CD4-positive, alpha-beta T cell treated with Interleukin-4 for 1 hour (primary cell): ENCODE measurements at regions not wholly inside any gene's neighbourhood (a gene's known extent, or its start where the extent isn't known, plus 50 kb on each side); places are given as distances from the start of the nearest gene placed in this dataset.

Source experiments
- DNase-seq, 2 donors: peaks; one replicate each; pipeline ENCODE4 v3.0.0-alpha.2; 2020 to 2022

GRCh38 chr1:34415140-34415539 is 238.4 kb downstream of the C1orf94 start:
- DNase-seq = no peak

DNA sequence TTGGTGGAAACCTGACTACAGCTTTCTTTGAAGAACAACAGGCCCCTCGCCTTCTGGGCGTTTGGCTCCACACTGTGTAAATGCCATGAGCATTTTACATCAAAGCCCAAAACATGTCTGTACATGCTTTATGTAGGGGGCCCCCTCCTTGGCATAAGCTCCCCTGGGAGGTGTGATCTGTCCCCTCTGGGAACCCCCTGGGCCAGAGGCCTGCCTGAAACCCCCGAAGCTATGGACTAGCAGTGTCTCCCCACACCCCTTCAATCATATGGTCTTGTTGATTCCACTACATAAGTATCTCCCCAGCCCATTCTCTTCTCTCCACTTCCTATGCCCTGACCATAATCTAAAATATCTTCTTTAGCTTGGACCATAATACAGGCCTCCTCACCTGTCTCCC is 241.5 kb downstream of the C1orf94 start:
- no peak for DNase-seq

DNA sequence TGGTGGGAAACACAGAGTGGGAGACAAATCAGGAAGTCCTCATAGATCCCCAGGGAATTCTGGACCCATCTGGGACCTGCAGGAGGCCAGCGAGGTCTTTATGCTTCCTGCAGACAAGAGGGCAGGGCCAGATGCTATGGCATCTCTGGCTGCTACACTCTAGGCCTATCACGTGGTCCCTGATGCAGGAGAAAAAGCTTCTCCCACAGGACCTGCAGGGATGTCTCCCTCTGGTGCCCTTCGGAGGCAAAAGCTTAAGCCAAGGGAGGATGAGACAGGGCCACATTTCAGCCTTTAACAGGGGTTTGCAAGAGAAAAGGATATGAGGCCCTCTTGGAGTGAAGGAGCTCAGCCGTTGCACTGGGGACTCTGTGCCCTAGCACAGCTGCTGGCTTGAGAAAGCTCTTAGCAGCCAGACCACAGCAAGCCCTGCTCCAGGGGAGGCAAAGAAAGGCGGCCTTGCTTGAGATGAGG is 243.0 kb downstream of the C1orf94 start:
- DNase-seq = no peak

- no peak for DNase-seq
Observed at GRCh38 chr1:34425046-34425445, 248.3 kb downstream of the C1orf94 start.

DNA sequence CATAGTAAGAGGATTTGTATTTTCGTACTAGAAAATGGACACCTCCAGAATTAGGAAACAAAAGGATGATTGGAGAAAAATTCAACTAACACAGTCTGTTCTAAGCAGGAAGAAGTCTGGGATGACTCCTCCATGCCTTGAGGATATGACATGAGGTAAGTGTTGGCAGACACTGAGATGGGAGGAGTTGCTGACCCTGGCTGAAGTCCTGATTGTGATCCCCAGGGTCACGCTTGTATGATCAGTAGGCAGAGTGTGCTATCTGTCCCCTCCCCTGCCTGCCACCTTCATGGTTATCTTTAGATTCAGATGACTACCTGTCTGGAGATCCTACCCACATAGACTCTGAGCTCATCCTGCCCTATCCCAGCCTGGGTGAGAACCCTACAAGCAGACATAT is 249.1 kb downstream of the C1orf94 start:
- no peak for DNase-seq

DNA sequence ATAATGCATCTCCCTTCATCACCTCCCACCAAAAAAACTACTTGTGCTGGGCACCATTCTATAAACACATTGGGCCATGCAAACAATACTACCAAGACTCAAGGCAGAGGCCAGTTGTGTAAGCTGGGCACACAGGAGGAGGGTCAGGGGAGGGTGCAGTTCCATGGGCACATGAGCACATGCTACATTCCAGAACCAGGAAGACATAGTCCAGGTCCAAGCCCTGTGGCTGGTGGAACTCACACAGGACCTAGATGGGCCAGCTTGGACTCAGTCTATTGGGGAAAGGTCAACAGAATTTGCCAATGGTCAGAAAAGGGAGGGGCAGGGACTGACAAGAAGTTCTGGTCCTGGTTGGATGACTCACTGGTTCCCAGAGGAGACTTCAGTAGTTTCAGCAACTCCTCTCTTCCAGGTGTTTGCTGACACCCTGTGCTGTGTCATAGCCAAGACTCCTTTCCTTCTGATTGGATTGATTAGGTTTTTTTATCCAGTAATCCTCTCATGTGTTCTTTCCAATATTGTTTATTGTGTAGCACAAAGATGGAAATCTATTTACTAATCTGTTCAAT is 249.7 kb downstream of the C1orf94 start:
- no peak for DNase-seq

- no peak for DNase-seq
Observed at GRCh38 chr1:34427170-34427569, 250.5 kb downstream of the C1orf94 start.

GRCh38 chr1:34433099-34433498 is 256.4 kb downstream of the C1orf94 start:
- no peak for DNase-seq

- DNase-seq = no peak
Observed at GRCh38 chr1:34436836-34437235, 260.1 kb downstream of the C1orf94 start.

DNA sequence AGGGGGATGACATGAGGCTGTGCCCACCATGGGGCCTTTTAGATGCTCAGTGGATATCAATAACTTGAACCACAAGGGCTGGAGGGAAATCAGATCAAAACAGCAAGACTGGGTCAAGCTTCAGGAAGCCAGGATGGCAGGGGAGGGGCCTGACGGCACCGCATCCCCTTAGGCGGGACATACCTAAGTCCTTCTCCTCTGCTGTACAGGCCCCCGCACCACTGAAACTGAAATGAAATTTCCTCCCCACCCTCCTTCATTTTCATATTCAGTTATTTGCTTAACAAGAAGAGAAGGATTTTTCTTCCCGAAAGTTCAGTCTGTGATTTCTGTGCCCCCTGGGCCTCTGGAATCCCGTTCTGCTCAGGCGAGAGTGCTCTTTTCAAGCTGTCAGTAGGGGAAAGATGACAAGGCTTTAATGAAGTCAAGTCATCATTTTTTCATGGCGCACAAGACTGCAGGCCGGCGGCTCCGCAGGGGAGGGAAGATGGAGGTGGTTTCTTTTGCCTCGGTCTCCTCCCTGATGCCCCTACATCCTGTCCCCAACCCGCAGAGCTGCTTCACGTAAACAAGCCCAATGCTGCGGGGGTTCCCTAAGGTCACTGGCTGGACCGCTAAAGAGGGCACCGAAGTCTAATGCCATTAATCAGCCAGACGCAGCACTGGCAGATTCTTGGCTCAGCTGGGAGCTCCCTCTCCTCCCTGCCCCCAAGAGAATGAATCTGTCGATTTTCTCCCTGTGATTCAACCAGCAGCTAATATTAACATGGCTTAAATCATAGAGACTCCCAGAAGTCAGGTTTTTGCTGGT is 264.8 kb downstream of the C1orf94 start:
- DNase-seq = no peak

DNA sequence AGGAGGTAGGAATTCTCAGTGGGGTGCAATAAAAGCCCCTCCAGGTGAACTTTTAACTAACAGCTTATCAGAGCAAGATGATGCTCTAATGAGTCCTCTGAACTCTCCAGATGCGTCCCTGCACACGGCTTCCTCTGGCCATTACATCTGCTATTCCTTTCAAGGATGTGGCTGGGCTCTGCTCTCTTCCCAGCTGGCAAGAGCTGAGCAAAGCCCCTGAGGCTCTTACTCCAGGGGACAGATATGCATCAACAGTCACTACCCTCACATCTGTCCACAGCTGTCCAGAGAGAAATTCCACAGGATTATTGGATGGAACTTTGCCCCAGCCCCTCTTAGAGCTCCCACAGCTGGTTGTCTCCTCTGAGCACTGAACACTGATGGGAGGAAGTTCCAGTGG is 267.8 kb downstream of the C1orf94 start:
- DNase-seq = no peak

DNA sequence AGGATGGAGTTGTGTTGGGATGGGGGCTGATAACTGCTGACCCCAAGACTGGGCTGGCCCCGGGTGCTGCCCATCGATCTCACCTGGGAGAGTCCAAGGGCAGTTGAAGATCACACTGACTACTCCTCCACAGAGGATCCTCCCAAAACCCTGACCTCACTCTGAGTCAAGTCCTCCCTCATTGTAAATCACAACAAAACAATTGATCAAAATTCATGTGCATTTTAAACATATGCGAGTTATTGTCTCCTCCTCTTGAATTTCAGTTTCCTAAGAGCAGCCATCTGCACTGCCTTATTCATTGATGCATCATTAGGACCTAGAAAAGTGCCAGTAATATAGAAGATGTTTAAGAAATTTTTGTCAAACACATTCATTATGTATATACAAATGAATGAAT is 273.6 kb downstream of the C1orf94 start:
- no peak for DNase-seq

DNA sequence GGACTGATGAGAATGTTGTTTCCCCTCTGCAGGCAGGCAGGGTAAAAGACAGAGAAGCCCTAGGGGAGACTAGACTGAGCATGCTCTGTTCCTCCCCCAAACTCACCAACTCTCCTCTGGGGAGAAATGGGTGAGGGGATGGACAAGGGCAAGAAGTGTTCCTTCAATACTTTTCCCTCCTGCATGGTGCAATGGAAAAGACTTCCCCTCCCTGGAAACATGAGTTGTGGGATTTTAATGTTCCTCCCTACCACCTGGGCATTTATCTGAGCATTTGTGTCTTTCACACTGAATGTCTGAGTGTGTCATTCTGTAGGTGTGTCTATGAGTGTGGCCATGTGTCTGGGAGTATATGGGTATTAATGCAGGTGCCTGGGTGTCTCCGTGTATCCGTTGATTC is 275.7 kb downstream of the C1orf94 start:
- no peak for DNase-seq

DNA sequence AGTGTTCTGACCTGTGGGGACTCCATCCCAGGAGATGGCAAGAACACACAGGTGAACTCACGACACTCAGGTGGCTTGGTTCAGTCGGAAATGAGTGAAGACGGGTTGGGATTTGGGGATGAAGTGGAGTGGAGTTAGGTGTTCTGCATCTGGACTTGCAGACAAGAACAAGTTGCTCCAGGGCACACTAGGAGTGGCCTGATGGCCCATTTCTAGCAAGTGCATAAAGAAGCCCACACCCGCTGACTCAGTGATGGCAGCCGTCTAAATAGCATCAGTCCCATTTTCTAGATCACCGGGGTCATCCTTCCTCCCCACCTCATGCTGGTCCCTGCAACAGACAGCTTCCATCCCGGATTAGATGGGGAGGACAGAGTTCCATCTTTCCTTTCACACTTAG is 278.4 kb downstream of the C1orf94 start:
- no peak for DNase-seq

- peak in 1 of 2 donors; percentile 31 for DNase-seq
Observed at GRCh38 chr1:34460193-34460592, 283.5 kb downstream of the C1orf94 start.

- no peak for DNase-seq
Observed at GRCh38 chr1:34470401-34470800, 284.4 kb upstream of the GJB5 start.

GRCh38 chr1:34474566-34474965 is 280.3 kb upstream of the GJB5 start:
- no peak for DNase-seq

DNA sequence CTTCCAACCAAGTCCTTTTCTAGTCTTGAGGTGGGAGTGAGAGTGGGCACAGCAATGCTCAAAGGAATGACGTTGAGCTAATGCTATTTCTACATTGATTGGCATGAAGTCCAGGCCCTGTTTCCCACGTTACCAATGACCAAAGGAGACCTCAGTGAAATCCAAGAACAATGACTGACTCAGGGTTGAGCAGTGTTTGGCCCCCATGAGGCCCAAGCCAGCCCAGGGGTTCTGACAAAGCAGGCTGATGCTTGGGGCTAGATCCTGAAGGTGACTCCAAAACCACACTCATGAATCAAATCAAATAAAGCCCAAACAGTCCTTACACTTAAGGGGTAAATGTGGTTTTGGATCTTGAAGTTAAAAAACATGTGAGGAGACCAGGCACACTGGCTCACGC is 278.5 kb upstream of the GJB5 start:
- DNase-seq = no peak

- DNase-seq = no peak
Observed at GRCh38 chr1:34477632-34478141, 277.2 kb upstream of the GJB5 start.

DNA sequence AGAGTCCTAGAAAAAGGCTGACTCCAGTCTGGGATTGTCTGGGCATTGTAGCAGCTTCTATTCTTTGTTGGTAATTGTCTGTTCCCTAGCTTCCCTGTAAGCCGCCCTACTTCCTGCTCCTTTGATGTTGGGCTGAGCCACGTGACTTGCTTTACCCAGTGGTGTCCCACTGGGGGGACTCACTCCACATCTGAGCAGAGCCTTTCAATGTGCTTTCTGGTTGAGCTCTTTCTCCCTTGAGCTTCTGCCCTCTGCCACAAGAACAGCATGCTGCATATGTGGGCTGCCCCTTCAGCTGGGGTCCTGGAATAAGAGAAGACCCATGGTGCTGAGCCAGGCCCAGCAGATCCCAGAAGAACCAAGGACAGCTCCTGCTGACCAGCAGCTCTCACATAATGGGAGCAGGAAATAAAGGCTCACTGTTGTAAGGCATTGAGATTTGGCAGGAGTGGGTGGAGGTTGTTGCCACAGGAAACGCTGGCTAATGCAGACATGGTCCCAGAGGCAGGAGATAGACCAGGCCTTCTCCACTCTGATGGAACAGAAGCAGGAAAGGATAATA is 276.3 kb upstream of the GJB5 start:
- no peak for DNase-seq

- no peak for DNase-seq
Observed at GRCh38 chr1:34479731-34480130, 275.1 kb upstream of the GJB5 start.

GRCh38 chr1:34488080-34488708 is 266.7 kb upstream of the GJB5 start:
- DNase-seq = no peak

- DNase-seq = no peak
Observed at GRCh38 chr1:34500451-34500850, 254.4 kb upstream of the GJB5 start.

GRCh38 chr1:34511802-34512201 is 243.0 kb upstream of the GJB5 start:
- no peak for DNase-seq
